ENCODE measurements at regions not wholly inside any gene's neighbourhood (a gene's known extent, or its start where the extent isn't known, plus 50 kb on each side); places are given as distances from the start of the nearest gene placed in this dataset.
"Not testable (repeated sequence)": the region's sequence is repeated elsewhere in the genome, so short reads cannot be mapped to it uniquely, and the experiment has no call there.

GRCh38 chr16:85449885-85450245, 163.3 kb upstream of the GSE1 start:
- Histone ChIP-seq H3K27ac (ENCODE audit: control insufficient read depth, insufficient read depth, low read length) (no peak overlapping the region), H4K20me1 (ENCODE audit: control insufficient read depth, extremely low read depth, insufficient read depth, low read length) (peaks cover 2% of the 10 kb centered on the region)

GRCh38 chr16:85451142-85451541, 162.0 kb upstream of the GSE1 start:
- H3K79me2 ChIP-seq (ENCODE audit: control insufficient read depth, insufficient read depth, low read length); H3K9ac ChIP-seq (ENCODE audit: control insufficient read depth, extremely low read depth, insufficient read depth, low read length); H3K4me1 ChIP-seq (ENCODE audit: control insufficient read depth, extremely low read depth, insufficient read depth, low read length); H3K4me2 ChIP-seq (ENCODE audit: control insufficient read depth, extremely low read depth, insufficient read depth, low read depth, low read length); H3K9me1 ChIP-seq (ENCODE audit: control insufficient read depth, extremely low read depth, insufficient read depth, low read length); H3K36me3 ChIP-seq (ENCODE audit: control insufficient read depth in 2 of 2, extremely low read depth in 1 of 2, insufficient read depth in 2 of 2, low read length in 2 of 2); H4K20me1 ChIP-seq (ENCODE audit: control insufficient read depth, extremely low read depth, insufficient read depth, low read length); FAIRE-seq; dilution Hi-C loops (cut with MboI; ENCODE audit: extremely low pct_ligation_motif_present, low sequenced_read_pairs); H3K27ac ChIP-seq (ENCODE audit: control insufficient read depth, insufficient read depth, low read length); DNase-seq (ENCODE audit: low read depth, low spot score); H2AFZ ChIP-seq (ENCODE audit: control insufficient read depth, low read length); H3K9me3 ChIP-seq (ENCODE audit: control insufficient read depth, low read depth, low read length); H3K4me3 ChIP-seq (ENCODE audit: control insufficient read depth in 2 of 3, extremely low read depth in 1 of 3, insufficient read depth in 2 of 3, low read depth in 1 of 3, low read length in 3 of 3): not testable (repeated sequence)
- H3K27me3 ChIP-seq (ENCODE audit: control insufficient read depth, extremely low read depth, insufficient read depth, low read length) = peaks cover 36% of the 10 kb centered on the region

More at GRCh38 chr16:85449885-85450245, 163.3 kb upstream of the GSE1 start:
- FAIRE-seq (no peak), DNase-seq (ENCODE audit: low read depth, low spot score) (no peak)
- dilution Hi-C loops (cut with MboI; ENCODE audit: extremely low pct_ligation_motif_present, low sequenced_read_pairs) = no loop called here
- no peaks in the 10 kb centered on the region for H3K36me3 ChIP-seq (ENCODE audit: control insufficient read depth in 2 of 2, extremely low read depth in 1 of 2, insufficient read depth in 2 of 2, low read length in 2 of 2)
- no peaks in the 10 kb centered on the region for H3K9me3 ChIP-seq (ENCODE audit: control insufficient read depth, low read depth, low read length)
- TF ChIP-seq CTCF (optimal IDR thresholded peaks at IDR 0.05 in 1 of 3, IDR thresholded peaks at IDR 0.05 in 1 of 3, conservative IDR thresholded peaks at IDR 0.05 in 1 of 3; ENCODE audit: extremely low read depth in 1 of 3, insufficient read depth in 2 of 3, low read length in 3 of 3) = no peak
- no peak for TF ChIP-seq EZH2 (IDR thresholded peaks at IDR 0.05; ENCODE audit: low read length)
- no peak overlapping the region for H3K4me2 ChIP-seq (ENCODE audit: control insufficient read depth, extremely low read depth, insufficient read depth, low read depth, low read length)
- no peak overlapping the region for H2AFZ ChIP-seq (ENCODE audit: control insufficient read depth, low read length)
- peaks cover 38% of the 10 kb centered on the region for H3K27me3 ChIP-seq (ENCODE audit: control insufficient read depth, extremely low read depth, insufficient read depth, low read length)
- H3K79me2 ChIP-seq (ENCODE audit: control insufficient read depth, insufficient read depth, low read length) = no peaks in the 10 kb centered on the region
- H3K9me1 ChIP-seq (ENCODE audit: control insufficient read depth, extremely low read depth, insufficient read depth, low read length) = no peaks in the 10 kb centered on the region
- H3K4me1 ChIP-seq (ENCODE audit: control insufficient read depth, extremely low read depth, insufficient read depth, low read length) = no peaks in the 10 kb centered on the region
- H3K4me3 ChIP-seq (ENCODE audit: control insufficient read depth in 2 of 3, extremely low read depth in 1 of 3, insufficient read depth in 2 of 3, low read depth in 1 of 3, low read length in 3 of 3) = no peak overlapping the region
- H3K9ac ChIP-seq (ENCODE audit: control insufficient read depth, extremely low read depth, insufficient read depth, low read length) = no peak overlapping the region

- Histone ChIP-seq H3K27me3 (ENCODE audit: control insufficient read depth, extremely low read depth, insufficient read depth, low read length) (peaks cover 30% of the 10 kb centered on the region), H3K4me1 (ENCODE audit: control insufficient read depth, extremely low read depth, insufficient read depth, low read length) (no peaks in the 10 kb centered on the region), H3K79me2 (ENCODE audit: control insufficient read depth, insufficient read depth, low read length) (no peaks in the 10 kb centered on the region), H3K36me3 (ENCODE audit: control insufficient read depth in 2 of 2, extremely low read depth in 1 of 2, insufficient read depth in 2 of 2, low read length in 2 of 2) (no peaks in the 10 kb centered on the region), H3K4me3 (ENCODE audit: control insufficient read depth in 2 of 3, extremely low read depth in 1 of 3, insufficient read depth in 2 of 3, low read depth in 1 of 3, low read length in 3 of 3) (no peak overlapping the region), H3K4me2 (ENCODE audit: control insufficient read depth, extremely low read depth, insufficient read depth, low read depth, low read length) (no peak overlapping the region), H3K9ac (ENCODE audit: control insufficient read depth, extremely low read depth, insufficient read depth, low read length) (no peak overlapping the region), H3K9me1 (ENCODE audit: control insufficient read depth, extremely low read depth, insufficient read depth, low read length) (no peaks in the 10 kb centered on the region), H2AFZ (ENCODE audit: control insufficient read depth, low read length) (no peak overlapping the region), H3K27ac (ENCODE audit: control insufficient read depth, insufficient read depth, low read length) (no peak overlapping the region), H4K20me1 (ENCODE audit: control insufficient read depth, extremely low read depth, insufficient read depth, low read length) (peaks cover under 1% of the 10 kb centered on the region), H3K9me3 (ENCODE audit: control insufficient read depth, low read depth, low read length) (no peaks in the 10 kb centered on the region)
- FAIRE-seq = no peak
- DNase-seq (ENCODE audit: low read depth, low spot score) = no peak
- no peak for TF ChIP-seq EZH2 (IDR thresholded peaks at IDR 0.05; ENCODE audit: low read length)
- TF ChIP-seq CTCF (optimal IDR thresholded peaks at IDR 0.05 in 1 of 3, IDR thresholded peaks at IDR 0.05 in 1 of 3, conservative IDR thresholded peaks at IDR 0.05 in 1 of 3; ENCODE audit: extremely low read depth in 1 of 3, insufficient read depth in 2 of 3, low read length in 3 of 3) = no peak
- dilution Hi-C loops (cut with MboI; ENCODE audit: extremely low pct_ligation_motif_present, low sequenced_read_pairs) = no loop called here
Measured at GRCh38 chr16:85451641-85452363, 161.3 kb upstream of the GSE1 start.
